PC-9 (cell line): ENCODE measurements at regions not wholly inside any gene's neighbourhood (a gene's known extent, or its start where the extent isn't known, plus 50 kb on each side); places are given as distances from the start of the nearest gene placed in this dataset.

Experiments used
- EZH2 ChIP-seq: fragments of 200-600 bp; sonication (generic); IDR thresholded peaks from 2 replicates; pipeline ENCODE4 v1.8.0; 2017; ENCODE audit warnings: antibody characterized with exemption, low read depth
- TF ChIP-seq, protein P1 (sequence below): fragments of 200-600 bp; sonication (generic); conservative IDR thresholded peaks from 2 replicates; pipeline ENCODE4 v1.6.1; 2017; ENCODE audit warnings: mixed run types, antibody characterized with exemption, mild to moderate bottlenecking, moderate library complexity

DNA sequence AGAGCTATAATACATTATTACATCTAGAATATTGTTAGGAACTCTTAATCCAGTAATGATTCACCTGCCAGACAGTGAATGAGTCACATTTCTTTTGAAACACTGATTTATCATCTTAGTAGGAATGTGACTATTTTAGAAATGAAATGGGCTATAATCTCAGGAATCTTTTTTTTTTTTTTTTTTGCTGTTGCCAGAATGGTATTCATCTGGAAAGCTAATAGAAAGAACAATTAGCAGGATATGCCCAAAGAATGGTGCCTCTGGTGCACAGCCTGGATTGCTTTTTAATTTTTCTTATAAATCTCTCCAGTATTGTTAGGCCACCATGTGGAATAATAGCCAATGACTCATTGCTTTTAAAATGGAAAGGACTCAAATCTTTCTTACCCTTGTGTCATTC lies 181.1 kb upstream of the SMIM31 start:
- TF ChIP-seq, protein P1, sequence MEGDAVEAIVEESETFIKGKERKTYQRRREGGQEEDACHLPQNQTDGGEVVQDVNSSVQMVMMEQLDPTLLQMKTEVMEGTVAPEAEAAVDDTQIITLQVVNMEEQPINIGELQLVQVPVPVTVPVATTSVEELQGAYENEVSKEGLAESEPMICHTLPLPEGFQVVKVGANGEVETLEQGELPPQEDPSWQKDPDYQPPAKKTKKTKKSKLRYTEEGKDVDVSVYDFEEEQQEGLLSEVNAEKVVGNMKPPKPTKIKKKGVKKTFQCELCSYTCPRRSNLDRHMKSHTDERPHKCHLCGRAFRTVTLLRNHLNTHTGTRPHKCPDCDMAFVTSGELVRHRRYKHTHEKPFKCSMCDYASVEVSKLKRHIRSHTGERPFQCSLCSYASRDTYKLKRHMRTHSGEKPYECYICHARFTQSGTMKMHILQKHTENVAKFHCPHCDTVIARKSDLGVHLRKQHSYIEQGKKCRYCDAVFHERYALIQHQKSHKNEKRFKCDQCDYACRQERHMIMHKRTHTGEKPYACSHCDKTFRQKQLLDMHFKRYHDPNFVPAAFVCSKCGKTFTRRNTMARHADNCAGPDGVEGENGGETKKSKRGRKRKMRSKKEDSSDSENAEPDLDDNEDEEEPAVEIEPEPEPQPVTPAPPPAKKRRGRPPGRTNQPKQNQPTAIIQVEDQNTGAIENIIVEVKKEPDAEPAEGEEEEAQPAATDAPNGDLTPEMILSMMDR: no peak
- no peak for TF ChIP-seq EZH2
